C1 segment of cervical spinal cord (tissue), 14 donors: ENCODE measurements at regions not wholly inside any gene's neighbourhood (a gene's known extent, or its start where the extent isn't known, plus 50 kb on each side); places are given as distances from the start of the nearest gene placed in this dataset.

Experiments
- DNase-seq, 14 donors: peaks; one replicate each; lab custom pipeline; 2025; lab: John Stamatoyannopoulos, UW

DNA sequence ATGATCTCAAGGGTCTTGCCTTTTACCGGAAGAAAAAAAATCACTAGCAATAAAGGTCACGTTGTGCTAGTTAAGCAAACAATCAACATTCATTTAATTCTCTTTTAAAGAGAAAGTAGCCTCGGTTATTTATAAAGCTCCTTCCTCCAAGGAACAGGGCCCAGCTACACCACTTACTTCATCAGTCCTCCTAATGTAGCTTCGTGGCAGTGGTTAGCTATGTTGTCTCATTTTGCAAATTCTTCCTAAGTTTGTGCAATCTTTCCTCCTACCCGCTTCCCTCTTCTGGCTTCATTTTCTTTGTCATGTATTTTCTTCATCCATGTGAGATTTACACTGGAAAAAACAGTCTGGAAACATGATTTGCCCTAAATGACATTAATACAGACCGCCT lies 554.2 kb downstream of the NUF2 start:
- no peak for DNase-seq

DNA sequence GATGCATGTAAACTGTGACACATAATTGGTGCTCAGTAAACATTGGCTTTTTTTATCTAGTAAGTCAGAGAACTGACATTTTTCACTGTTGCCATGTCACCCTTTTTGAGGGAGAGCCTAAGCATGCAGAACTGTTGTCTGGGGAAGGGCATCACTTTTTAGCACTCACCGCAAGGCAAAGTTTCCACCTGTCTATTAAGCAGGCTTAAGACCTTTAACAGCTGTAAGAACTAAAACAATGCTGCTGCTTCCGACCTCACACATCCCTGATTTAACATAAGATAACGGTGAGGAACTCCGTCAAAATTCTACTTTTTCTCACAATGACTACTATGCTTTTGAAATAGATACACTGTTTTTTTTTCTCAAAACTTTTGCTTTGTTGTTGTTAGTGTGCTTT lies 554.8 kb downstream of the NUF2 start:
- no peak for DNase-seq

- DNase-seq, result no peak
Observed at GRCh38 chr1:163877016-163877415, 555.3 kb downstream of the NUF2 start.

DNA sequence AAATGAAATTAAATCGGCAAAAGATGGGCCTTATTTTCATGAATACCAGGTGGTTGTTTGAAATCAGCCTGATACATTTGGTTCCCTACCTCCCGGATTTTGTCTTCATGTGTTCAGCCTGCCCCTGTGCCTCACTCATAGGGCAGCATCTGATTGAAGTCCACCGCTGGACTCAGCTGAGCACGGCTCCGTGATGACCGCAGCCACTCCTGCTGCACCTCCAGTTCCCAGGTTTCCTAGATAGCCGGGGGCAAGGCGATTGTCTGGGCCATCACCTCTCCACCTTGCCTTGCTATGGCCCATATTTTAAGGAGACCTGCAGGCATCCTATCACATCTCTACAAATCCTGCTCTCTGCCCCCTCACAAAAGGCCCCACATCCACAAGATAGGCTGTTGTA lies 563.8 kb downstream of the NUF2 start:
- no peak for DNase-seq

DNA sequence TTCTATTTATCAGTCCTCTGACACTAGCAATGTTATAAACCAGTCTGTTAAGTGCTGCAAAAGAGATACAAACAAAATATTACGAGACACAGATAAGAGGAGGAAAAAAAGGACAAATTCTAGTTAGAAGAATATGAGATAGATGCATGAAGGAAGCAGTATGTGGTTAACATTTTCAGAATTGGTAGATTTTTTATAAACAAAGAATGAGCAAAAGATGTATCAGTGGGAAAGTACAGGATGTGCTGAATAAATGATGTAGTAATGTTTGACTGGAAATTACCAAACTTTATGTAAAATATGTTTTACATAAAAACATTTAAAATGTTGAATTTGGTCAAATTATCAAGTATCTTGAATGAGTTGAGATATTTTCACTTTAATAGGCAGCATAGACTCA lies 574.2 kb downstream of the NUF2 start:
- DNase-seq, result no peak

- DNase-seq, result no peak
Observed at GRCh38 chr1:163897412-163898155, 575.8 kb downstream of the NUF2 start.

GRCh38 chr1:163906283-163906682 lies 584.5 kb downstream of the NUF2 start:
- DNase-seq, result no peak

GRCh38 chr1:163912170-163912884 lies 590.6 kb downstream of the NUF2 start:
- DNase-seq, result no peak

GRCh38 chr1:163914785-163915413 lies 593.1 kb downstream of the NUF2 start:
- DNase-seq, result no peak

DNA sequence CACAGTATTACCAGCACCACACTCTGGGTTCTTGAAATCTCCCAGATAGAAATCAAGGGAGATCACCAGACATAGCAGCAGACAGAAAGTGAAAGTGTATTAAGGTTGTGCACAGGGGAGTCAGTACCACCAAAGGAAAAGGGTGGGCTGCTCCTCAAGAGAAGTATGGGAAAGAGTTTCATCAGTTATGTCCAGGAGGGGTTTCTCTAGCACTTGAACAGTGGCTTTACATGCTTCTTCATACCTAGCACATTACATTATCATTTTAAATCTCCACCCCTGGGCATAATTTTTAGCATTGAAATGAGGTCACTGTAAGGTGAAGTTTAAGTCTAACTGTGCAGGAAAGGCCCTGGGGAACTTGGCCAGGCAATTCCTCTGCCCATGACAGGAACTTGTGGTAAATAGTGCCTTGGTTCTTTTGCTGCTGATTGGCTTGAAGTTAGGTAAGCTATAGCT lies 601.0 kb downstream of the NUF2 start:
- DNase-seq, result no peak

GRCh38 chr1:163924041-163924440 lies 602.3 kb downstream of the NUF2 start:
- no peak for DNase-seq

- DNase-seq, result no peak
Observed at GRCh38 chr1:163927493-163927892, 605.7 kb downstream of the NUF2 start.

DNA sequence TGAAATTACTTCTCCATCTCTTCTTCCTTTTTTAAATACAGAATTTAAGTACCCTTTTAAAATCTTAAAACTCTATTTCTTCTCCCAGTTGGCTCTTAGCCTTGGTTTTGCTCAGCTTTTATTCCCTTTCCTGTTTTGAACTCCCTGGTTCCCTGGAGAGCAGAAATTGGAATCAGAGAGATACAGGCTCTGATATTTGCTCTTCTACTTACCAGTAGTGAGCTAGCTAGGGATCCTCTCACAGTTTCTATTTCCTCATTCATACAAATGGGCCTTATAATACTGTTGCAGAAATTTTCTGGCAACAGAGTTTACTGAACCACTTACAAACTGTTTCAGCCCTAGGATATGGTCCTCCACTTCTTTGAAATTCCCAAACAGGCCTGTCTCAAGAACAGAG lies 606.3 kb downstream of the NUF2 start:
- DNase-seq, result no peak

DNA sequence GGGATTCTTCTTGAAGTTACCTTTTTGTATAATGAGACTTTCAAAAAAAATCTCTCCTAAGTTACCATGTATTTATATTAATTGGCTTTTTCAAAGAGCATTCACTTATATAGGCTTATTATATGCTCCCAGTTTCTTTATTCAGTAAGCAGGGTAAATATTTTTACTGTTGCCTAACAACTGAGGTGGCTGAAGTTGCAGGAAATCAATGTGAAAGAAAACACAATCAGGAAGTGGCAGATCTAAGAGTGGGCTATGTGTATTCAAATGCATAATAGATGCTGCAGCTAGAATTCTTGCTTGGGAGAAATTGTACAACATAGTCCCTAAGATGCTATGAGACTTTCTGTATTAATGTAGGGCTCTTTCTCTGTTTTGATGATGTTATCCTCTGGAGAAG lies 606.9 kb downstream of the NUF2 start:
- no peak for DNase-seq

- no peak for DNase-seq
Observed at GRCh38 chr1:163932901-163933300, 611.1 kb downstream of the NUF2 start.

- no peak for DNase-seq
Observed at GRCh38 chr1:163933437-163933836, 611.7 kb downstream of the NUF2 start.

- DNase-seq, result no peak
Observed at GRCh38 chr1:163935738-163936374, 614.1 kb downstream of the NUF2 start.

DNA sequence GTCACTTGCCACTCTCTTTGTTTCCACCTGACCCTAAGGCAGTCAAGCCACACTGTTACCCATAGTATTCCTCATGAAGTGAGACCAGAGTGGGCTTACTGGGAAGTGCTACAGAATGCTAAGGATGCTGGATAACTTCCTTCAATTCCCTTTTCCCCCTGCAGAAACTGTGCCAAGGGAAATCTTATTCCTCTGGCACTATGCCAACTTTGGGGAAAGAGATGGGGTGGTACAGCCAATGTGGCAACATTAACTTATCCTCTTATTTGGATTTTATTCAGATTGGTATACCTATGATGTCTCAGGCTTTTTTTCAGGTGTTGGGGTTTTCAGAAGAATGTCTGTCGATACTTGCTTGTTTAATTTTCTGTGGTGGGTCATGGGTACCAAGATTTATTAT lies 599.4 kb upstream of the PBX1 start:
- DNase-seq, result no peak

DNA sequence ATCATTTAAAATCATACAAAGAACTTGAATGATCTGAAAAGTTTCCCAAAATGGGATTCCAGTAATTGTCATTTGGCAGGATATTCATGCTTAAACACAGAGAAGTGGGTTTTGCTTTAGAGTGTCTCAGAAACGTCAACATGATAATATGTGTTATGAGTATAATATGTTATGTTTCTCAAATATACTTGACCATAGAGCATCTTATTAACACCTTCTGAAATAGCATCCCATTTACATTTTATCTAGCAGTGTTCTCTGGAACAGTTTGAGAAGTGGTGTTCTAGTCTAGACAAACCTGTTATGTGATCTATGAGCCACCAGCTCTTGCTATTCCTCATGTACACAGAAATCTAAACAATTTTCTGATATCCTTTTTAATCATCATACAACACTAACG lies 588.8 kb upstream of the PBX1 start:
- DNase-seq, result no peak

DNA sequence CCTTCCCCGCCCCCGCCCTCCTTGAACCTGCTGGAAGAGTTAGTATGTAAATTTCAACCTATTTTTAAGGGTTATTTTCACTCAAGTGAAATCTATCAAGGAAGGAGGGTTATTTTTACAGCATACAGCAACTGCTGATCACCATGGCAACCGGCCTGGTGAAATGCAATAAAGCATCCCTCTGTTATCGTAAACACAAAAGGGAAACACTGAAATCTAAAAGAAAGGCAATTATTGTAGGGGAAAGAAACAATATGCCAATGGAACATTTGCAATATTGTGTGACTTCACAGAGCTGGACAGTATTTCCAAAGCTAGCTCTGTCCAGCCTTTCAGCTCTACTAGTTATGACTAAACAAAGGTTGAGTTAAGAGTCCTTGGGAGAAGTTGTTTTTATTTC lies 588.3 kb upstream of the PBX1 start:
- peak in 2 of 14 donors; percentile 1 to 7 for DNase-seq

- no peak for DNase-seq
Observed at GRCh38 chr1:163973586-163973985, 585.4 kb upstream of the PBX1 start.

DNA sequence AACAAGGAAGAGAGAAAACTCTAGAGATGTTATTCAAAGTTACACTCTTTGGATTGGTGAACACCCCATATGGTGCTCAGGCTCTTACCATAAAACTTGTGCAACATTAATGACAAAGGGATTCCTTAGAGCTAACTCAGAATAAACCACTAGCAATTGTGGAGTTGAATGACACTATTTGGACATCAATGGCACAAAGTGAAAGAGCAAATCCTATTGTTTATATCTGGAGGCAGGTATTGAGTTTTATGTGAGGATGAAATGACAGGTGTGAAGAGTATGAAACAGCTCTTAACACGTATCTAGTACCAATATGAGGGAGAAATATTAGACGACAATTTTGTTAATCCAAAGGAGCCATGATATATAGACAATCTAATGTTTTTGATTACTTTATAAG lies 584.9 kb upstream of the PBX1 start:
- no peak for DNase-seq
